A204.1 (cell line): ENCODE measurements at regions not wholly inside any gene's neighbourhood (a gene's known extent, or its start where the extent isn't known, plus 50 kb on each side); places are given as distances from the start of the nearest gene placed in this dataset.

Experiments
- FAIRE-seq: peaks from 2 replicates; lab custom pipeline; 2012; peaks lifted over from hg19 to GRCh38; lab: Jason Lieb, UNC

GRCh38 chr2:193542762-193543161, 1348.0 kb upstream of the TMEFF2 start:
- no peak for FAIRE-seq

DNA sequence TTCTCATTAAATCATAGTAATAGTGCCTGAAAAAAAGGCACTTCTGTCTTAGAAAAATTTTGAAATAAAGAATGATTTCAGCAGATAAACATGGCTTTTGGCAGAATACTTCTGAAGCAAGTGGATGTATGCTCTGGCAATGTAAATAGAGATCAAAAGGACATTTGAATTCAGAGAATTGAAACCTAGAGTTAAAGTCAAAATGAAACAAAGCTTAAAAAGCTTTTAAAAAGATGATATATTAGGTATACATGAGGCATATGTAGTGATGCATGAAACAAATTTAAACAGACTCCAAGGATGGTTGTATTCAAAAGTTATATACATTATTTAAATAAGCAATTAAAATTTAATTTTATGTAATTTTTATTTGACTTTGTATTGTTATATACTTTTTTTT, 1344.5 kb upstream of the TMEFF2 start:
- FAIRE-seq: no peak

DNA sequence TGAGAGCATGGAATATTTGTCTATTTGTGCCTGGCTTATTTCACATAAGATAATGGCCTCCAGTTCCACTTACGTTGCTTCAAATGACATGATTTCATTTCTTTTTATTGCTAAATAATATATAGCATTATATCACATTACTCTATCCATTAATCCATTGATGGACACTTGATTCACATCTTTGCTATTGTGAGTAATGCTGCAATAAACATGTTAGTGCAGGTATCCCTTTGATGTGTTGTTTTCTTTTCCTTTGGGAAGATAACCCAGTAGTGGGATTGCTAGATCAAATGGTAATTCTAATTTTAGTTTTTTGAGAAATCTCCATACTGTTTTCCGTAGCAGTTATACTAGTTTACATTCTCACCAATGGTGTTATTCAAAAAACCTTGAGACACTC, 1343.3 kb upstream of the TMEFF2 start:
- no peak for FAIRE-seq

DNA sequence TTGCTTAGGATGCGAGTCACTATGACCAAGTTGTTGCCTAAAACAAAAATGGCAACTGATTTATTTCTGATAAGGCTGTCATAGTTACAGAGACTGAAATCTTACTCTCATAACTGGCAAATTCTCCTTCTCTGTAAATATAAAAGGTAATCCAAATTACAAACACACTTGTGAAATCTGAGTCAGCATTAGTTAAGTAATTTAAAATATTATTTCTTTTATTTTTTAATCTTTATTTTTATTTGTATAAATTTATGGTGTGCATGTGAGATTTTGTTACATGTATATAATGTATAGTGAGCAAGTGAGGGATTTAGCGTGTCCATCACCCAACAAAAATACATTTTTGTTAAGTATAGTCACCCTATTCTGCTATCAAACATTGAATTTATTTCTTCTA, 1342.8 kb upstream of the TMEFF2 start:
- no peak for FAIRE-seq

DNA sequence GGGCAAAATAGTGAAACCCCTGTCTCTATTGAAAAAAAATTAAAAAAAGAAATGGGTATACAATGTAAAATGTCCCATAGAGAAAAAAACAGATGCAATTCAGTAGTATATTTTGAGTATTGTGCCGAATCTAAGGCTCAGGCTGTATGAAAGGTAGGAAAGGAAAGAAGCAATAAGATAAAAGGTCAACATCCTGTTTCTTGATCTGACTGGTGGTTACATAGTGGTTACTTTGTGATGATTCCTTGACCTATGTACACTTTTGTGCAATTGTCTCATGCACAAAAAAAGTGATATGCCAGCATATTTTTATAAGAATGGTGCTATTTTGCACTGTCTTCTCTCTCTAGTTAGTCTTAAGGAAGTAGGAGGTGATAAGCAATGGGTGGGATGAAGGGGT, 1333.7 kb upstream of the TMEFF2 start:
- no peak for FAIRE-seq

- no peak for FAIRE-seq
Measured at GRCh38 chr2:193527146-193527545, 1332.4 kb upstream of the TMEFF2 start.

DNA sequence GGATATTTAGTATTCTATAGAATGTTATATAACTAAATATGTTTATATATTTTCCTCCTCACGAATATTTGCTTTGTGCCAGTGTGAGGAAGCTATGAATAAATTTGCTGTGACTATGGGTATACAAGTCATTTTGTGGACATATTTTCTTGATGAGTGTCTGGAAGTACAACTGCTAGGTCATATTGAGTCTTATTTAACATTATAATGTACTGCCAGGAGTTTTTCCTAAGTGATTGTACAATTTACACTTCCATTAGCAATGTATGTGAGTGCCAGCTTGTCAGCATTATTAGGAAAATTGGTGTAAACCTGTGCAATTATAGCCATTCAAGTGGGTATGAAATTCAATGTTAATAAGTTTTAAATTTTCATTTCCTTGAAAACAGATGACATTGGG, 1328.9 kb upstream of the TMEFF2 start:
- FAIRE-seq: no peak

GRCh38 chr2:193521523-193521922, 1326.8 kb upstream of the TMEFF2 start:
- no peak for FAIRE-seq

DNA sequence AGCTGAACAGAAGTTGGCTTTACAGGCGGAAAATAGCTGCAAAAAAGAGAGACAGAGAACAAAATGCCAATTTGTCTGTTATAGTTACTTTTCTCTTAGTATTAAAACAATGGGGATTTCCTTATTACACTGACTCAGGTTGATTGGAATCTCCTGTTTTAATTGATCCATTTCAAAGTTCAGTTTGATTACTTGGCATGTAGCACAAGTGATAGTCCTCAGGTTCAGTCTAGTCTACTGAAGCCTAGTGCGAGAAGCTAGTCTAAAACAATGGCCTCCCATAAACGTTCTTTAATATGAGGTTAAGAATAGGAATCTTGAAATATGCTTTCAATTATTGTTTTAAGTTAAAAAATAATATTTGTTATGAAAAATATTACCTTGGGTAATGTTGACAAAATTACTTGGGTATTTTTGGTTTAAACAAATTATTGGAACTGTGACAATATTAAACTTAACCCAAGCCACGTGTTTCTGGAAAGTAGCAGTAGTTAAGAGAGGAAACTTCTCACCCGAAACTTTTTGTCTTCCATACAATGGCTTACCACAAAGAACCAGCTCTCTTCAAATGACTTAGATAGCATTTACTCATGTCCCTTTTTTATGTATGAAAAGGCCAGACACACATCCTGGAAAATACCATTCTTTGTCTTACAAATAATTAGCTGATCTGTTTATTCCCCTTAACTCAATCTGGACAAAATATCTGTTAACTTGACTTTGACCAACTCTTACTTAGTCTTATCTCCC, 1326.2 kb upstream of the TMEFF2 start:
- FAIRE-seq: no peak

- no peak for FAIRE-seq
Measured at GRCh38 chr2:193518041-193518817, 1323.5 kb upstream of the TMEFF2 start.

DNA sequence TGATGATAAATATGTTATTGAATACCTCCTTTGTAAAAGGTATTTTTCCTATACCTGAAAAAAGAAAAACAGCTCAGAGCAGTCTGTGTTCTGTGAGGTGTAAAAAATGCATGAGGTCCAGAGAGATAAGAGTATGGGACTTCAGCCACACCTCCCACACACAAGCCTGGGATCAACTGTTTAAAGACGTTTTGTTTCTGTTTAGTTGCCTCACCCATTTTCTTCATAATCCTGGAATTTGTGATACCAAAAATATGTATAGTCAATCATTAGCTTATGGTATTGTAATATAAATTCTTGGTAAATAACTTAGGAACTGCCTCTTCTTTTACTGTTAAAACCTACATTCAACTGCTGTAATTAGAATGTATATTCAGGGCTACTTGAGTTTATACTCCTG, 1322.9 kb upstream of the TMEFF2 start:
- FAIRE-seq: no peak

GRCh38 chr2:193506035-193506434, 1311.3 kb upstream of the TMEFF2 start:
- FAIRE-seq: no peak

DNA sequence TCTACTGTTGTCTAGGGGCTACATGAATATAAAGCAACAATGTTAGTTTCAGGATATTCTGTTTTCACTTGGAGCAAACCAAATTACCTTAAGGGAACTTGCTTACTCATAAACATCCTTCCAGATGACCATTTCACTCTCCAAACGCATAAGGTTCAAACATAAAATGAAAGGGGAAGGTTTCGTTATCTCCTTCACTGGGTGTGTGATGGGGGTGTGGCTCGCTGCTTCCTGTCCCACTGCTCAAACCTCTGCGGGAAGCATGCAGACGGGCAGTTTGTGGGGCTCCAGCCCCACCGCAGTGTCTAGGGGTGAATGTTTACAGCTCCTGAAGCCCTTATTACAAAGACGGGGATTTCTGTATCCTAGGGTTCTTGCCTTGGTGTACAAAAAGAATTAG, 1310.9 kb upstream of the TMEFF2 start:
- no peak for FAIRE-seq

DNA sequence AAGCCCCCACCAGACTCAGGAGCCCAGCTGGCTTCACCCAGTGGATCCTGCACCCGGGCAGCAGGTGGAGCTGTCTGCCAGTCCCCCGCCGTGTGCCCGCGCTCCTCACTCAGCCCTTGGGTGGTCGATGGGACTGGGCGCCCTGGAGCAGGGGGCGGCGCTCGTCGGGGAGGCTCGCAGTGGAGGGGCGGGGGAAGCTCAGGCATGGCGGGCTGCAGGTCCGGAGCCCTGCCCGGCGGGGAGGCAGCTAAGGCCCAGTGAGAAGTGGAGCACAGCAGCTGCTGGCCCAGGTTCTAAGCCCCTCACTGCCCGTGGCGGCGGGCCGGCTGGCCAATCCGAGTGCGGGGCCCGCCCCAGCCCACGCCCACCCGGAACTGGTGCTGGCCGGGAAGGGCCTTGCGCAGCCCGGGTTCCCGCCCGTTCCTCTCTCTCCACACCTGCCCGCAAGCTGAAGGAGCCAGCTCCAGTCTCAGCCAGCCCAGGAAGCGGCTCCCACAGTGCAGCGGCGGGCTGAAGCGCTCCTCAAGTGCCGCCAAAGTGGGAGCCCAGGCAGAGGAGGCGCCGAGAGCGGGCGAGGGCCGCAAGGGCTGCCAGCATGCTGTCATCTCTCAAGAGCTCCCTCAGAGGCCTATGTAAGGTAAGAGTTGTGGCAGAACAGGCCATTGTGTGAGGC, 1307.8 kb upstream of the TMEFF2 start:
- no peak for FAIRE-seq

GRCh38 chr2:193496786-193497185, 1302.1 kb upstream of the TMEFF2 start:
- no peak for FAIRE-seq

DNA sequence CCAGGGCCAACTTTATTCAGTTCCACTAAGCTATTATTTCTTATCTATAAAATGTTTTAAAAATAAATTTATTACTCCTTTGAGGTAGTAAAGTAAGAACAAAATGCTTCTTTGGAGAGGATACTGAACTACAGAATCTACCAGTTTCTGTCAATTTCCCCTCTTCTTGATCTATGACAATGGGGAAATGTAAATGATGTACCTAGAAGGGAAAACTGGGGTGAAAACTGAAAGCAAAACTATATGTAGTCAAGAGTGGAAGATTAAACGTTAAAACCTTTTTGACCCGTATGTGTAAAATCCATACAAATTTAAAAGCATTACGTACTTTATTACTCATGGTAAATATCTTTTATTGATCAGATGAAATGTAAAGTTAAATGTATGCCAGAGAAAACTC, 1287.8 kb upstream of the TMEFF2 start:
- no peak for FAIRE-seq

- FAIRE-seq: no peak
Measured at GRCh38 chr2:193480187-193480586, 1285.5 kb upstream of the TMEFF2 start.

- FAIRE-seq: no peak
Measured at GRCh38 chr2:193476171-193476800, 1281.6 kb upstream of the TMEFF2 start.

- no peak for FAIRE-seq
Measured at GRCh38 chr2:193475038-193475437, 1280.3 kb upstream of the TMEFF2 start.

DNA sequence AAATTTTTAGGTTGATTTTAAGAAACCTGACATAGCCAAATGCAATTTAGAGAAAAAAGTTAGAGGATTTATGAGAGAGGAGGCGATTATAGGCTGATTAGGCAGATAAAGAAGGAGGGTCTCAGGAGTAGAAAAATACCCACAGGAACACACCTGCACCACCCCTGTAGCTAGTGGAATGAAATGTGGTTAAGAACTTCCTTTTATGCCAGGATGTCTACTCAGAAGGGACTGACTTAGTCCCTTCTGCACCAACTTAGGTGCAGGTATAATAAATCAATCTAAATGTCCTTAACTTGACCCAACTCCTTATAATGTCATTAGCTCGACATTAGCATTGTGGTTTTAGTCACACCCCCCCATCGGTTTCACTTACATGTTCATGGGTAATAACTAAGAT, 1274.5 kb upstream of the TMEFF2 start:
- FAIRE-seq: no peak

- FAIRE-seq: no peak
Measured at GRCh38 chr2:193467276-193467987, 1272.7 kb upstream of the TMEFF2 start.

GRCh38 chr2:193463011-193463410, 1268.3 kb upstream of the TMEFF2 start:
- no peak for FAIRE-seq
